ENCODE measurements at regions not wholly inside any gene's neighbourhood (a gene's known extent, or its start where the extent isn't known, plus 50 kb on each side); places are given as distances from the start of the nearest gene placed in this dataset.

- TF ChIP-seq, protein P1, sequence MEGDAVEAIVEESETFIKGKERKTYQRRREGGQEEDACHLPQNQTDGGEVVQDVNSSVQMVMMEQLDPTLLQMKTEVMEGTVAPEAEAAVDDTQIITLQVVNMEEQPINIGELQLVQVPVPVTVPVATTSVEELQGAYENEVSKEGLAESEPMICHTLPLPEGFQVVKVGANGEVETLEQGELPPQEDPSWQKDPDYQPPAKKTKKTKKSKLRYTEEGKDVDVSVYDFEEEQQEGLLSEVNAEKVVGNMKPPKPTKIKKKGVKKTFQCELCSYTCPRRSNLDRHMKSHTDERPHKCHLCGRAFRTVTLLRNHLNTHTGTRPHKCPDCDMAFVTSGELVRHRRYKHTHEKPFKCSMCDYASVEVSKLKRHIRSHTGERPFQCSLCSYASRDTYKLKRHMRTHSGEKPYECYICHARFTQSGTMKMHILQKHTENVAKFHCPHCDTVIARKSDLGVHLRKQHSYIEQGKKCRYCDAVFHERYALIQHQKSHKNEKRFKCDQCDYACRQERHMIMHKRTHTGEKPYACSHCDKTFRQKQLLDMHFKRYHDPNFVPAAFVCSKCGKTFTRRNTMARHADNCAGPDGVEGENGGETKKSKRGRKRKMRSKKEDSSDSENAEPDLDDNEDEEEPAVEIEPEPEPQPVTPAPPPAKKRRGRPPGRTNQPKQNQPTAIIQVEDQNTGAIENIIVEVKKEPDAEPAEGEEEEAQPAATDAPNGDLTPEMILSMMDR (conservative IDR thresholded peaks at IDR 0.05; ENCODE audit: control insufficient read depth, insufficient read depth, low read depth, low read length): no peak
- peak; percentile 20 for DNase-seq (ENCODE audit: low read depth)
Measured at GRCh38 chr2:41710944-41711343, 336.9 kb upstream of the PKDCC start.

GRCh38 chr2:41711736-41712135, 336.1 kb upstream of the PKDCC start:
- TF ChIP-seq, protein P1 (conservative IDR thresholded peaks at IDR 0.05; ENCODE audit: control insufficient read depth, insufficient read depth, low read depth, low read length): no peak
- no peak for DNase-seq (ENCODE audit: low read depth)
- no peak overlapping the region for H3K4me3 ChIP-seq (ENCODE audit: control insufficient read depth, low read depth, low read length)

More at GRCh38 chr2:41710944-41711343, 336.9 kb upstream of the PKDCC start:
- H3K4me3 ChIP-seq (ENCODE audit: control insufficient read depth, low read depth, low read length): no peak overlapping the region

DNA sequence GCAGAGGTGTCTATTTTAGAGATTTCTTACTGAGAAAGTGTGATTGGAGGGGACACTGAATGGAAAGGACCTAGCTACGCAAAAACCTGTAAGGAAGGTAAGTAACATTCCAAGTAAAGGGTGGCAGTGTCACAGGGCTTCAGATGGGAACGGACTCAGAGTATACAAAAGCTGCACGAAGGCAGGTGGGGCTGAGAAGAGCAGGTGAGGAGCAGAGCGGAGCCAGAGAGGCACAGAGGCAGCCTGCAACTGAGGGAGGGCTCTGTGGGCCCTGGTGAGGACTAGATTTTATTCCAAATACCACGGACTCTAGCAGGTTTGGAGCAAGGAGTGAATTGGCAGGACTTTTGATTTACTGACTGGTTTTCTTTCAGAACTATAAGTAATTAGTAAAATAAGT, 331.3 kb upstream of the PKDCC start:
- DNase-seq (ENCODE audit: low read depth): no peak
- TF ChIP-seq, protein P1 (conservative IDR thresholded peaks at IDR 0.05; ENCODE audit: control insufficient read depth, insufficient read depth, low read depth, low read length): no peak
- H3K4me3 ChIP-seq (ENCODE audit: control insufficient read depth, low read depth, low read length): no peak overlapping the region

- DNase-seq (ENCODE audit: low read depth): peak; percentile 27
- no peak overlapping the region for H3K4me3 ChIP-seq (ENCODE audit: control insufficient read depth, low read depth, low read length)
- TF ChIP-seq, protein P1 (conservative IDR thresholded peaks at IDR 0.05; ENCODE audit: control insufficient read depth, insufficient read depth, low read depth, low read length): no peak
Measured at GRCh38 chr2:41717839-41718238, 330.0 kb upstream of the PKDCC start.

- no peak for DNase-seq (ENCODE audit: low read depth)
- TF ChIP-seq, protein P1 (conservative IDR thresholded peaks at IDR 0.05; ENCODE audit: control insufficient read depth, insufficient read depth, low read depth, low read length): no peak
- no peak overlapping the region for H3K4me3 ChIP-seq (ENCODE audit: control insufficient read depth, low read depth, low read length)
Measured at GRCh38 chr2:41718705-41719104, 329.1 kb upstream of the PKDCC start.

DNA sequence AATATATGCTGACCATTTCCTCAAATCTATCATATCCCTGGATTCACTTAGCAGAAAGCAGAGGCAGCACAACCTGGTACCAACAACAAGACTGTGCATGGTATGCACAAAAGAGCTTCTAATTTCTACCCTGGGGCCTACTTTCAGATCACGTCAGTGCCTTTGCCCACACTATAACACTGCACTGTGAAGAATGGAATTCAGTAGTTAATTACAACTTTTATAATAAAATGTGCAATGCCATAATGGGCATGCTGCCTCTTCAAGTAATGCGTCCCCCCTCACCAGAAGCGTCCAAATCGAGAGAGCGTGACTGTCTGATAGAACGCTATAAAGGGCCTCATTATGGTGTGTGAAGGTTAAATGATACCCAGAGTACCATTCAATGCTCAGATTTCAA, 328.1 kb upstream of the PKDCC start:
- no peak overlapping the region for H3K4me3 ChIP-seq (ENCODE audit: control insufficient read depth, low read depth, low read length)
- TF ChIP-seq, protein P1 (conservative IDR thresholded peaks at IDR 0.05; ENCODE audit: control insufficient read depth, insufficient read depth, low read depth, low read length): no peak
- no peak for DNase-seq (ENCODE audit: low read depth)

Data from fibroblast of mammary gland (primary cell).